ENCODE measurements at regions not wholly inside any gene's neighbourhood (a gene's known extent, or its start where the extent isn't known, plus 50 kb on each side); places are given as distances from the start of the nearest gene placed in this dataset.

DNA sequence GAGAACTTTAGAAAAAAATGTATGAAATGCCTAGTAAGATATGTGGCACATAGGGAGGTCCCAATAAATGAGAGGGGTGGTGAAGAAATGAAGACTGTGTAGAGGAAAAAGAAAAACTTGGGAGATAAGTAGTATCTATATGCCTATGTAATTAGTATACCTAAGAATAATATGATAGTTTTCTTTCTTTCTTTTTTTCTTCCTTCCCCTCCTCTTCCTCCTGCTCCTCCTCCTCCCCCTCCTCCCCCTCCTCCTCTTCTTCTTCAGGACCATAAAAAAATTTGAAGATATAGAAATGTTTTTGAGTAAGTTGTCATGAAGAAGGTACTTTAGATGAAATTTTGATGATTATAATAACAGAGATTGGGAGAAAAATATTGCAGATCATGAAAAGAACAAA, 857.4 kb downstream of the MAT2B start:
- FAIRE-seq (no peak), ATAC-seq (no peak), DNase-seq (no peak)
- Histone ChIP-seq H3K4me3 (no peak overlapping the region), H3K27ac (no peak overlapping the region), H3K4me1 (no peaks in the 10 kb centered on the region), H3K27me3 (no peaks in the 10 kb centered on the region), H3K9me3 (no peaks in the 10 kb centered on the region), H3K36me3 (no peaks in the 10 kb centered on the region)
- intact Hi-C loops (cut with DNase I), result no loop called here
- TF ChIP-seq, protein P1, sequence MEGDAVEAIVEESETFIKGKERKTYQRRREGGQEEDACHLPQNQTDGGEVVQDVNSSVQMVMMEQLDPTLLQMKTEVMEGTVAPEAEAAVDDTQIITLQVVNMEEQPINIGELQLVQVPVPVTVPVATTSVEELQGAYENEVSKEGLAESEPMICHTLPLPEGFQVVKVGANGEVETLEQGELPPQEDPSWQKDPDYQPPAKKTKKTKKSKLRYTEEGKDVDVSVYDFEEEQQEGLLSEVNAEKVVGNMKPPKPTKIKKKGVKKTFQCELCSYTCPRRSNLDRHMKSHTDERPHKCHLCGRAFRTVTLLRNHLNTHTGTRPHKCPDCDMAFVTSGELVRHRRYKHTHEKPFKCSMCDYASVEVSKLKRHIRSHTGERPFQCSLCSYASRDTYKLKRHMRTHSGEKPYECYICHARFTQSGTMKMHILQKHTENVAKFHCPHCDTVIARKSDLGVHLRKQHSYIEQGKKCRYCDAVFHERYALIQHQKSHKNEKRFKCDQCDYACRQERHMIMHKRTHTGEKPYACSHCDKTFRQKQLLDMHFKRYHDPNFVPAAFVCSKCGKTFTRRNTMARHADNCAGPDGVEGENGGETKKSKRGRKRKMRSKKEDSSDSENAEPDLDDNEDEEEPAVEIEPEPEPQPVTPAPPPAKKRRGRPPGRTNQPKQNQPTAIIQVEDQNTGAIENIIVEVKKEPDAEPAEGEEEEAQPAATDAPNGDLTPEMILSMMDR (IDR thresholded peaks at IDR 0.05), result no peak

DNA sequence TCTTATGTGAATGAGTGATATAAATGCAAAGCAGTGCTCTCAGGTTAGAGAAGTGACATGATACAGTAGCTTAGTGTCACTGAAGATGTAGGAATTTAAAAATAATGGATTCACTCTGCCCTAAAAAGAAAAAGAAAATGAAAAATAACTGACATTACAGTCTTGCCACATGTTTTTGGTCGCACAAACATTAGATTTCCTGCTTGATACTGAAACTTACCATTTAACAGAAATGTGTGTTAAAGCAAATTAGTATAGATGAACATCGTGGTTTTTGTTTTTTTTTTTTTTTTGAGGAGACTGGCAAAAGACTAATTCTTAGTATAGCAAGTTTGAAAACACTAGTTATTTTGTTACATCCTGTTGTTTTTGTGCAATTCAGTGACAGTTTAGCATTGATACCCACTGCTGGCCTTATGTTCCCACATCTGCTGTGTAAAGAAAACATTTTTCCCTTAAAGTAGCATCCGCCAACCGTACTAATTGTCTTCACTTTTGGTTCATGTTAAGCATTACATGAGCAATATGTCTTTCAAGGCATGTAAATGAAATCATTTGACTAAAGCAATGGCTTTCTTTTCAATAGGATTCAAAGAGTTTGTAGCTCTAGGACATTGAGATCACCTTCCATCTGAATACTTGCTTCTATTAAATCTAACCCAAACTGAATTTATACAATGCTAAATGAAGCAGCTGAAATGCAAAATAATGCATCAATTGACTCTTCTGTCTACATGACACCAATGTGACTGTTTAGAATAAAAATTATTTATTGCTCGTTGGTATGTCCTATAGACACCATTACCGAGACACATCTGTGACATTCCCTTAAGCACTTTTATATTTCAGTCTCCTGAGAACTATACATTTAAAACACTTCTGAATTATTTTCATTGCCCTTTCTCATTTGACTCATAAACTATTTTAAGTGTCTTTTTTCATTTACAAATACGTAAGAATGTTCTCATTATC, 859.1 kb downstream of the MAT2B start:
- ATAC-seq (no peak), DNase-seq (no peak), FAIRE-seq (no peak)
- WGBS, 2 donors, result 72 to 85% methylated on average over 7 of the region's 7 CpGs
- H3K27ac ChIP-seq, result no peak overlapping the region
- H3K27me3 ChIP-seq, result no peaks in the 10 kb centered on the region
- H3K4me1 ChIP-seq, result no peaks in the 10 kb centered on the region
- no peaks in the 10 kb centered on the region for H3K36me3 ChIP-seq
- H3K9me3 ChIP-seq, result no peaks in the 10 kb centered on the region
- TF ChIP-seq, protein P1 (IDR thresholded peaks at IDR 0.05), result no peak
- H3K4me3 ChIP-seq, result no peak overlapping the region
- intact Hi-C loops (cut with DNase I), result no loop called here

DNA sequence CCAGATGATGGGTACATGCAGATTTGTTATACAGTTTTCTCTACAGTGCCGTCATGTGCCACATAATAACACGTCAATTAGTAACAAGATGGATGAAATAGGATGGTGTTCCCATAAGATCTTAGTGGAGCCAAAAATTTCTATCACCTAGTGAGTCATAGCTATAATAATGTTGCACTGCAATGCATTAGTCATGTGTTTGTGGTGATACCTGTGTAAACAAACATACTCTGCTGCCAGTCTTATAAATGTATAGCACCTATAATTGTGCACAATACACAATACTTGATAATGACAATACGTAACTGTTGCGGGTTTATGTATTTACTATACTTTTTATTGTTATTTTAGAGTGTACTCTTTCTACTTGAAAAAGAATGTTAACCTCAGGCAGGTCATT, 865.4 kb downstream of the MAT2B start:
- DNase-seq (no peak), FAIRE-seq (no peak), ATAC-seq (no peak)
- H3K27me3 ChIP-seq, result no peaks in the 10 kb centered on the region
- WGBS, 2 donors, result 69 to 82% methylated on average over 4 of the region's 4 CpGs
- no peaks in the 10 kb centered on the region for H3K4me1 ChIP-seq
- no peaks in the 10 kb centered on the region for H3K36me3 ChIP-seq
- intact Hi-C loops (cut with DNase I), result no loop called here
- TF ChIP-seq, protein P1 (IDR thresholded peaks at IDR 0.05), result no peak
- H3K27ac ChIP-seq, result no peak overlapping the region
- no peak overlapping the region for H3K4me3 ChIP-seq
- no peaks in the 10 kb centered on the region for H3K9me3 ChIP-seq

DNA sequence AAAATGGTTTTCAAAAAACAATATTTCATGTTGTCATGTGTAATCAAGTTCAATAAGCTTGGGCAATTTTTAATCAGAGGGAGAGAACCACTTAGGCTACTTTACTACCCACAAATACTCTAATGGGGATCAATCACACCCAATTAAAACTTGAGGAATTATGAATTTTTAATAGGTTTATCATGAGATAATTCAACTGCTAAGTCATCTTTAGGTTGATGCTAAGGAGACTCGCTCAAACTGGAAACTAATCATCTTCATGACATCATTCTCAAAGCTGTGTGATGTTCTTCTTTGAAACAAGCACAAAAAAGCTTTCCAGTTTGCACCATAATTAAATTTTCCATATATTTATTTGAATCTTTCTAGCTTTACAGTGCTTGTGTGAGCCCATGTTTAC, 867.5 kb downstream of the MAT2B start:
- Histone ChIP-seq H3K36me3 (no peaks in the 10 kb centered on the region), H3K4me1 (no peaks in the 10 kb centered on the region), H3K9me3 (no peaks in the 10 kb centered on the region), H3K27me3 (no peaks in the 10 kb centered on the region), H3K4me3 (no peak overlapping the region), H3K27ac (no peak overlapping the region)
- ATAC-seq (no peak), FAIRE-seq (no peak), DNase-seq (no peak)
- intact Hi-C loops (cut with DNase I), result no loop called here
- TF ChIP-seq, protein P1 (IDR thresholded peaks at IDR 0.05), result no peak
- WGBS, 2 donors, result 54 to 84% methylated on average over 1 of the region's 1 CpG

DNA sequence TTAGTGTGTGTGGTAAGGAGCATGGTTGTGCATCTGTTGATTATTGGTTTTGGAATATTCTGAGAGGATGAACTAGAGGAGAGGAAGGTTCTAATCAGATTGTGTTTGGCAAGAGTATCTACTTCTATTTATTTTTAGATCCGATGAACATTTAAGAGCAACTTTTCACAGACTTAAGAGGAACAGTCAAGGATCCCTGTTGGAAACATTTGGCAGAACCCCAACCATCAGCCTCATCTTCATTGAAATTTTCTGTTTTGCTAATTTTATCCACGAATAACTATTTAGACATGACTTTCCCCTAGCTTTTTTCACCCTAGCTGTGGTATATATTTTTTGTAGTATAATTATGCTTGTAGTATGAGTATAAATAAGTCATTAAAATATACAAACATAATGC, 868.5 kb downstream of the MAT2B start:
- Histone ChIP-seq H3K9me3 (no peaks in the 10 kb centered on the region), H3K4me1 (no peaks in the 10 kb centered on the region), H3K27me3 (no peaks in the 10 kb centered on the region), H3K36me3 (no peaks in the 10 kb centered on the region), H3K4me3 (no peak overlapping the region), H3K27ac (no peak overlapping the region)
- ATAC-seq (no peak), FAIRE-seq (no peak), DNase-seq (no peak)
- intact Hi-C loops (cut with DNase I), result no loop called here
- WGBS, 2 donors, result 54 to 71% methylated on average over 2 of the region's 2 CpGs
- TF ChIP-seq, protein P1 (IDR thresholded peaks at IDR 0.05), result no peak

All from pancreas (tissue), 10 donors.